Keratinocyte (primary cell): ENCODE measurements at regions not wholly inside any gene's neighbourhood (a gene's known extent, or its start where the extent isn't known, plus 50 kb on each side); places are given as distances from the start of the nearest gene placed in this dataset.

Experiments used
- DNase-seq: peaks from one replicate; pipeline ENCODE4 v3.0.0-alpha.2; 2011; ENCODE audit warnings: low read depth, missing footprints, low spot score
- FAIRE-seq: peaks from 2 replicates; lab custom pipeline; 2011; peaks lifted over from hg19 to GRCh38; lab: Jason Lieb, UNC
- H2AFZ ChIP-seq: 2 replicates; pipeline ENCODE4 v1.6.0; 2012; ENCODE audit warnings: low read length, control low read depth, inconsistent platforms; ENCODE audit not compliant: control insufficient read depth
- H3K27ac ChIP-seq: 2 replicates; pipeline ENCODE4 v1.5.1; 2011; ENCODE audit warnings: low read length; ENCODE audit not compliant: control insufficient read depth, insufficient read depth
- H3K27me3 ChIP-seq: 3 replicates; pipeline ENCODE4 v1.6.0; 2011; ENCODE audit warnings: low read length; ENCODE audit not compliant: control insufficient read depth, insufficient read depth; ENCODE audit errors: extremely low read depth
- H3K36me3 ChIP-seq, 2 experiments: 2 replicates in 1 of 2; 3 replicates in 1 of 2; pipeline ENCODE4 v1.5.1; 2011; ENCODE audit warnings: low read length in 2 of 2, mild to moderate bottlenecking in 1 of 2; ENCODE audit not compliant: control insufficient read depth in 2 of 2, insufficient read depth in 2 of 2; ENCODE audit errors: extremely low read depth in 1 of 2
- H3K4me1 ChIP-seq: 3 replicates; pipeline ENCODE4 v1.5.1; 2011; ENCODE audit warnings: low read length; ENCODE audit not compliant: control insufficient read depth, insufficient read depth; ENCODE audit errors: extremely low read depth
- H3K4me2 ChIP-seq: 3 replicates; pipeline ENCODE4 v1.6.0; 2011; ENCODE audit warnings: low read depth, low read length; ENCODE audit not compliant: control insufficient read depth, insufficient read depth; ENCODE audit errors: extremely low read depth
- H3K4me3 ChIP-seq, 3 experiments: fragments of 200-600 bp in 1 of 3; sonication (generic) in 1 of 3; 2 replicates in 2 of 3; 3 replicates in 1 of 3; pipeline ENCODE4 v1.5.1; 2011 to 2016; ENCODE audit warnings: low read length in 3 of 3, mild to moderate bottlenecking in 3 of 3, control low read depth in 2 of 3, inconsistent platforms in 1 of 3, low read depth in 1 of 3, mixed read lengths in 1 of 3, mixed run types in 1 of 3, moderate library complexity in 1 of 3; ENCODE audit not compliant: control insufficient read depth in 2 of 3, insufficient read depth in 2 of 3; ENCODE audit errors: extremely low read depth in 1 of 3
- H3K79me2 ChIP-seq: 2 replicates; pipeline ENCODE4 v1.6.0; 2012; ENCODE audit warnings: low read length; ENCODE audit not compliant: control insufficient read depth, insufficient read depth
- H3K9ac ChIP-seq: 3 replicates; pipeline ENCODE4 v1.6.0; 2011; ENCODE audit warnings: low read length; ENCODE audit not compliant: control insufficient read depth, insufficient read depth; ENCODE audit errors: extremely low read depth
- H3K9me1 ChIP-seq: 3 replicates; pipeline ENCODE4 v1.6.0; 2011; ENCODE audit warnings: low read length; ENCODE audit not compliant: control insufficient read depth, insufficient read depth; ENCODE audit errors: extremely low read depth
- H3K9me3 ChIP-seq: 2 replicates; pipeline ENCODE4 v1.5.1; 2012; ENCODE audit warnings: low read depth, low read length; ENCODE audit not compliant: control insufficient read depth
- H4K20me1 ChIP-seq: 3 replicates; pipeline ENCODE4 v1.6.0; 2011; ENCODE audit warnings: low read length; ENCODE audit not compliant: control insufficient read depth, insufficient read depth; ENCODE audit errors: extremely low read depth
- CTCF ChIP-seq, 3 experiments: IDR thresholded peaks in 1 of 3; conservative IDR thresholded peaks in 1 of 3; optimal IDR thresholded peaks in 1 of 3; 2 replicates in 2 of 3; 3 replicates in 1 of 3; pipeline versions ENCODE3 to v1.5.1; 2011; ENCODE audit warnings: low read length in 3 of 3, mild to moderate bottlenecking in 3 of 3, moderate library complexity in 2 of 3, control low read depth in 1 of 3, inconsistent platforms in 1 of 3; ENCODE audit not compliant: insufficient read depth in 2 of 3; ENCODE audit errors: extremely low read depth in 1 of 3
- EZH2 ChIP-seq: IDR thresholded peaks from one replicate; pipeline ENCODE4 v1.6.1; 2012; ENCODE audit warnings: inconsistent platforms, mild to moderate bottlenecking, low read length, moderate library complexity
- dilution Hi-C: fragments of 300-500 bp; cut with MboI; formaldehyde crosslinking; loops from one replicate; pipeline ENCODE4 v1.7.0; 2020; ENCODE audit warnings: low sequenced_read_pairs; ENCODE audit not compliant: extremely low pct_ligation_motif_present
- small RNA-seq, 3 experiments: library from RNA; depleted of rRNA; stranded (forward); fragments of <200 nt; gene quantifications; one replicate each; pipeline ENCODE3, GENCODE V24; 2012; ENCODE audit warnings: low read depth in 3 of 3, low replicate concordance in 1 of 3; ENCODE audit not compliant: insufficient read length in 3 of 3

GRCh38 chr3:98954242-98954641, 52.7 kb upstream of the DCBLD2 start:
- TF ChIP-seq CTCF (optimal IDR thresholded peaks at IDR 0.05 in 1 of 3, IDR thresholded peaks at IDR 0.05 in 1 of 3, conservative IDR thresholded peaks at IDR 0.05 in 1 of 3; ENCODE audit: extremely low read depth in 1 of 3, insufficient read depth in 2 of 3, low read length in 3 of 3) (no peak), EZH2 (no peak)
- H3K27me3 ChIP-seq, result no peaks in the 10 kb centered on the region
- H3K9me3 ChIP-seq, result no peaks in the 10 kb centered on the region
- no peaks in the 10 kb centered on the region for H3K79me2 ChIP-seq
- H3K4me2 ChIP-seq, result no peak overlapping the region
- DNase-seq, result no peak
- peak overlapping the region; percentile 26 for H2AFZ ChIP-seq
- no peaks in the 10 kb centered on the region for H3K9me1 ChIP-seq
- H3K4me1 ChIP-seq, result peaks cover 20% of the 10 kb centered on the region
- H3K4me3 ChIP-seq, result no peak overlapping the region
- no peaks in the 10 kb centered on the region for H4K20me1 ChIP-seq
- dilution Hi-C loops, result no loop called here
- peak; percentile 83 for FAIRE-seq
- H3K27ac ChIP-seq, result no peak overlapping the region
- no peak overlapping the region for H3K9ac ChIP-seq
- H3K36me3 ChIP-seq, result no peaks in the 10 kb centered on the region

- H3K36me3 ChIP-seq, result no peaks in the 10 kb centered on the region
- no peaks in the 10 kb centered on the region for H4K20me1 ChIP-seq
- H3K4me1 ChIP-seq, result peaks cover 20% of the 10 kb centered on the region
- H3K4me3 ChIP-seq, result no peak overlapping the region
- no peak overlapping the region for H3K4me2 ChIP-seq
- H3K27me3 ChIP-seq, result no peaks in the 10 kb centered on the region
- TF ChIP-seq EZH2 (no peak), CTCF (optimal IDR thresholded peaks at IDR 0.05 in 1 of 3, IDR thresholded peaks at IDR 0.05 in 1 of 3, conservative IDR thresholded peaks at IDR 0.05 in 1 of 3; ENCODE audit: extremely low read depth in 1 of 3, insufficient read depth in 2 of 3, low read length in 3 of 3) (no peak)
- dilution Hi-C loops, result no loop called here
- H3K9me3 ChIP-seq, result no peaks in the 10 kb centered on the region
- FAIRE-seq (no peak), DNase-seq (no peak)
- H3K27ac ChIP-seq, result no peak overlapping the region
- H3K79me2 ChIP-seq, result no peaks in the 10 kb centered on the region
- H3K9ac ChIP-seq, result no peak overlapping the region
- H3K9me1 ChIP-seq, result no peaks in the 10 kb centered on the region
- H2AFZ ChIP-seq, result no peak overlapping the region
Measured at GRCh38 chr3:98952404-98952803, 50.9 kb upstream of the DCBLD2 start.

Small RNA genes lying in the stretch of these regions (small RNA-seq; reads per million reads assigned to genes)
- gene AC107297.1, result 0 reads per million in 3 experiments
- gene RF00066, result 0 reads per million in 3 experiments
